AG10803 (cell line): ENCODE measurements at regions not wholly inside any gene's neighbourhood (a gene's known extent, or its start where the extent isn't known, plus 50 kb on each side); places are given as distances from the start of the nearest gene placed in this dataset.
A peak's percentile ranks its signal among the peaks of the same experiment; 100 is the strongest.

Experiments used
- DNase-seq: peaks from one replicate; pipeline ENCODE4 v3.0.0; 2010; ENCODE audit warnings: low read depth
- H3K4me3 ChIP-seq: 2 replicates; pipeline ENCODE4 v1.5.1; 2011; ENCODE audit warnings: mild to moderate bottlenecking, low read length, control low read depth
- TF ChIP-seq, protein P1 (sequence below): conservative IDR thresholded peaks from 2 replicates; pipeline ENCODE4 v1.5.1; 2011; ENCODE audit warnings: mild to moderate bottlenecking, low read length, control low read depth, inconsistent platforms

DNA sequence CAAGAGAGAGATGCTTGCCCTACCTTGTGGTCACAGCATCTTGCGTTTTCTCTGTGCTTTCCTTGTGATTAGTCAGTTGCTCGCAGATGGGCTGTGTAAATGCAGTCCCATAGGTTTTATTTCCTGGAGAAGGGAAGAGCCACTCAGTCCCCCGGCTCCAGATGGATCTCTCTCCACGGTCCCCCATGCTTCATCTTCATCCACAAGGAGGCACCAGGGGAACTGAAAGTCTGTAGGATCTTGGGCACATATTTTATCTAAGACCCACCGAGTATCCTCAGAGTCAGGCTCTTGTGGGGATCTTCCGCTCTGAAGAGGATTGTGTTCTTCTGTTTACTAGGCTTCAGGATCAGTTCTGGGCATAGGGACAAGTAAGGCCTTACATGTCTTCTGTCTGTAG, 66.8 kb upstream of the E2F8 start:
- no peak for DNase-seq
- TF ChIP-seq, protein P1, sequence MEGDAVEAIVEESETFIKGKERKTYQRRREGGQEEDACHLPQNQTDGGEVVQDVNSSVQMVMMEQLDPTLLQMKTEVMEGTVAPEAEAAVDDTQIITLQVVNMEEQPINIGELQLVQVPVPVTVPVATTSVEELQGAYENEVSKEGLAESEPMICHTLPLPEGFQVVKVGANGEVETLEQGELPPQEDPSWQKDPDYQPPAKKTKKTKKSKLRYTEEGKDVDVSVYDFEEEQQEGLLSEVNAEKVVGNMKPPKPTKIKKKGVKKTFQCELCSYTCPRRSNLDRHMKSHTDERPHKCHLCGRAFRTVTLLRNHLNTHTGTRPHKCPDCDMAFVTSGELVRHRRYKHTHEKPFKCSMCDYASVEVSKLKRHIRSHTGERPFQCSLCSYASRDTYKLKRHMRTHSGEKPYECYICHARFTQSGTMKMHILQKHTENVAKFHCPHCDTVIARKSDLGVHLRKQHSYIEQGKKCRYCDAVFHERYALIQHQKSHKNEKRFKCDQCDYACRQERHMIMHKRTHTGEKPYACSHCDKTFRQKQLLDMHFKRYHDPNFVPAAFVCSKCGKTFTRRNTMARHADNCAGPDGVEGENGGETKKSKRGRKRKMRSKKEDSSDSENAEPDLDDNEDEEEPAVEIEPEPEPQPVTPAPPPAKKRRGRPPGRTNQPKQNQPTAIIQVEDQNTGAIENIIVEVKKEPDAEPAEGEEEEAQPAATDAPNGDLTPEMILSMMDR: no peak
- H3K4me3 ChIP-seq: no peak overlapping the region

GRCh38 chr11:19306179-19306944, 65.6 kb upstream of the E2F8 start:
- no peak for DNase-seq
- TF ChIP-seq, protein P1: no peak
- H3K4me3 ChIP-seq: no peak overlapping the region

- TF ChIP-seq, protein P1: no peak
- peak; percentile 44 for DNase-seq
- H3K4me3 ChIP-seq: no peak overlapping the region
Observed at GRCh38 chr11:19301361-19301760, 60.6 kb upstream of the E2F8 start.

DNA sequence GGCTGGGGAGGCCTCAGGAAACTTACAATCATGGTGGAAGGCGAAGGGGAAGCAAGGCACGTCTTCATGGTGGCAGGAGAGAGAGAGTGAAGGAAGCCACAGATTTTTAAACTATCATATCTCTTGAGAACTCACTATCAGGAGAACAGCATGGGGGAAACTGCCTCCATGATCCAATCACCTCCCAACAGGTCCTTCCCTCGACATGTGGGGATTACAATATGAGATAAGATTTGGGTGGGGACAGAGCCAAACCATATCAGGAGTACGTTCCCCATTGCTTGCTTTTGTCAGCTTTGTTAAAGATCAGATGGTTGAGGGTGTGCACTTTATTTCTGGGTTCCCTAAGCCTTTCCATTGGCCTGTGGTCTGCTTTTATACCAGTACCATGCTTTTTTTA, 53.7 kb upstream of the E2F8 start:
- TF ChIP-seq, protein P1: no peak
- no peak overlapping the region for H3K4me3 ChIP-seq
- DNase-seq: no peak

DNA sequence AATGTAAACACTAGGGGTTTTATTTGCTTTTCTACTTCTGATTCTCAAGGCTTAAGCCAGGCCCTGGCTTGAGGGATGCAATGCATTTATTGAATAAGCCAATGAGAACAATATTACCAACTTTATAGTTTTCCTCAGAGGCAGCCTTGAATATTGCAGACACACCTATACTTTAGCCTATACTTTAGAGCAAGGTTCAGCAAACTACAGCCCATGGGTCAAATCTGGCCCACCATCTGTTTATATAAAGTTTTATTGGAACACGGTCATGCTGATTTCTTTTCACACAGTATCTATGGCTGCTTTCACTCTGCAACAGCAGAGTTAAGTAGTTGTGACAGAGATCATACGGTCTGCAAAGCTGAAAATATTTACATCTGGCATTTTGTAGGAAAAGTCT, 50.3 kb upstream of the E2F8 start:
- no peak overlapping the region for H3K4me3 ChIP-seq
- no peak for DNase-seq
- TF ChIP-seq, protein P1: no peak
